ENCODE measurements at regions not wholly inside any gene's neighbourhood (a gene's known extent, or its start where the extent isn't known, plus 50 kb on each side); places are given as distances from the start of the nearest gene placed in this dataset.

DNA sequence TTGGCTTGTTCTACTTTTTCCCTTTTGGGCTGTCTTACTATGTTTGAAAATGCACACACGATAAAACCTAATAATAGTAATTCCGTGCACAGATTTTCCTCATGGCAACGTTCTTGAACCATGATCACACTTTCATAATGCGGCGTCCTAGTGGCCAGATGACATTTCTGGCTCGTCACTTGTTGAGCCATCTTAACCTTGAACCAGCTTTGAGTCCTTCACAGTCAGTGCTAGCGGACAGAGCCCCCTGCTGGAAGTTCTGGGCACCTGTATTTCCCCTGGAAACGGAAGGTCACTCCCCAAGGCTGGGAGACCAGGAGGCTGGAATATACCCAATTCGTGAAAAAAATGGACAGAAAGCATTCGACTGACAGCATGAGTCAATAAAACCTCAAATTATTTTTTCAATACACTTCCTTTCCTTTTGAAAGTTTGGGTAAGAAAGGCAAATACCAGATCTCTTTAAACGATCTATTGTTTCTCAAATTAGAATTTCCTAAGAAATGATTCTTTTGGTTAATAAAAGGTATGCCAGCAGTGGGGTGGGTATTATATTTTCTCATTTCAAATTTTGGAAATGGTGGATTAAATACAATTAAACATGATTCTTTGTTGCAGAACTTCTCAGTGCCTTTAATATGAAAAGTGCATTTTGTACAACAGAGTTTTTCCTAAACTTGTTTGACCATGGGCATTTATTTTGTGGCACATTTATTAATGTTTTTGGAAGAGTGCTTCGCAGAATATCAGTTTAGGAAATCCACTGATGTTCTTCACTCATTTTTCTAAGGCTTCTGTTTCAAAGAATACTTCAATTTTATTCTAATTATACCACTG lies 542.3 kb downstream of the QKI start:
- Histone ChIP-seq H3K27ac (no peak overlapping the region), H3K9me3 (ENCODE audit: low read depth, low read length) (no peaks in the 10 kb centered on the region), H3K36me3 (ENCODE audit: insufficient read depth, low read length) (no peaks in the 10 kb centered on the region), H3K9ac (ENCODE audit: insufficient read length) (no peak overlapping the region), H3K4me3 (no peak overlapping the region)
- DNase-seq (ENCODE audit: low read depth, low spot score) = no peak
- no peak for TF ChIP-seq FOXP2 (optimal IDR thresholded peaks at IDR 0.05; ENCODE audit: control extremely low read depth, extremely low read length, insufficient read depth)
- TF ChIP-seq EZH2 (IDR thresholded peaks at IDR 0.05) = no peak

DNA sequence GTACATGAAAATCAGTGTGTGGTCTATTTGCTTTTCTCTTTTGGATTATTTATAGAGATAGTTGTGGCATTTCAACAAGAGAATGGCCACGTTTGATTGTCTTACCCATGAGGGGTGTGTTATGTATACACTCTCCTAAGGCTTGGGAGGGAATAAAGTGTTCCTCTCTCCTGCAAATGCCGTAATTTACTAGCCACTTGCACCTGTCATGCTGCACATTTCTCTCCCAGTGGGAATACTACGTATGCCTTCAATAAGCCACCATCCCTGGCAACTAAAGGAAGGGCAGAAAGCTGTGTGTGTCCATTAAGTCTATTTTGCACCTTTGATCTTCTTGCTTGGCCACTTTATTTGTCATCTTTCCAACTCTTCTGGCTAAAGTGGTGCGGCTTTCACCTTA lies 541.2 kb downstream of the QKI start:
- H3K9me3 ChIP-seq (ENCODE audit: low read depth, low read length) = no peaks in the 10 kb centered on the region
- H3K9ac ChIP-seq (ENCODE audit: insufficient read length) = no peak overlapping the region
- no peak for TF ChIP-seq EZH2 (IDR thresholded peaks at IDR 0.05)
- TF ChIP-seq POLR2AphosphoS5 (IDR thresholded peaks at IDR 0.05; ENCODE audit: borderline replicate concordance, low read depth, low read length) = no peak
- no peak for TF ChIP-seq FOXP2 (optimal IDR thresholded peaks at IDR 0.05; ENCODE audit: control extremely low read depth, extremely low read length, insufficient read depth)
- no peak overlapping the region for H3K27ac ChIP-seq
- no peaks in the 10 kb centered on the region for H3K36me3 ChIP-seq (ENCODE audit: insufficient read depth, low read length)
- H3K4me3 ChIP-seq = no peak overlapping the region
- no peak for DNase-seq (ENCODE audit: low read depth, low spot score)

DNA sequence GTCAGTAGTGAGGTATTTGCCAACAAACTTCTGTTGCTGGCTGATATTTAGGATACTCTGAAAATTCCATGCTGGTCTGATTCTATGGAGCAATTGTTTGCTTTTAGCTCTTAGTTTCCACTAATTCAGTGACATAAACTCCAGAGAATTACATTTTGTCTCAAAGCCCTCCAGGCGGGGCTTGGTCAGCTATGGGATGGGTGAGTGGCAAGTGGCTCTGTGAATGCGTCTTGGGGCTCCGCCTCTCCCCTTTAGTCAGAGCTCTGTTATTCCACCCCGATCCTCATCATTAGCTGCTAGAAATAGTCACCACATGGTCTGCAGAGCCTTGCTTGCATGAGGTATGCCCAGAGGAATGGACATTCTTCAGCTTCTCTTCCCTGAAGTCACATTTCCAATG lies 540.6 kb downstream of the QKI start:
- Histone ChIP-seq H3K27ac (no peak overlapping the region), H3K9me3 (ENCODE audit: low read depth, low read length) (no peaks in the 10 kb centered on the region), H3K4me3 (no peak overlapping the region), H3K9ac (ENCODE audit: insufficient read length) (no peak overlapping the region), H3K36me3 (ENCODE audit: insufficient read depth, low read length) (no peaks in the 10 kb centered on the region)
- DNase-seq (ENCODE audit: low read depth, low spot score) = no peak
- TF ChIP-seq FOXP2 (optimal IDR thresholded peaks at IDR 0.05; ENCODE audit: control extremely low read depth, extremely low read length, insufficient read depth) (no peak), POLR2AphosphoS5 (IDR thresholded peaks at IDR 0.05; ENCODE audit: borderline replicate concordance, low read depth, low read length) (no peak), EZH2 (IDR thresholded peaks at IDR 0.05) (no peak)

DNA sequence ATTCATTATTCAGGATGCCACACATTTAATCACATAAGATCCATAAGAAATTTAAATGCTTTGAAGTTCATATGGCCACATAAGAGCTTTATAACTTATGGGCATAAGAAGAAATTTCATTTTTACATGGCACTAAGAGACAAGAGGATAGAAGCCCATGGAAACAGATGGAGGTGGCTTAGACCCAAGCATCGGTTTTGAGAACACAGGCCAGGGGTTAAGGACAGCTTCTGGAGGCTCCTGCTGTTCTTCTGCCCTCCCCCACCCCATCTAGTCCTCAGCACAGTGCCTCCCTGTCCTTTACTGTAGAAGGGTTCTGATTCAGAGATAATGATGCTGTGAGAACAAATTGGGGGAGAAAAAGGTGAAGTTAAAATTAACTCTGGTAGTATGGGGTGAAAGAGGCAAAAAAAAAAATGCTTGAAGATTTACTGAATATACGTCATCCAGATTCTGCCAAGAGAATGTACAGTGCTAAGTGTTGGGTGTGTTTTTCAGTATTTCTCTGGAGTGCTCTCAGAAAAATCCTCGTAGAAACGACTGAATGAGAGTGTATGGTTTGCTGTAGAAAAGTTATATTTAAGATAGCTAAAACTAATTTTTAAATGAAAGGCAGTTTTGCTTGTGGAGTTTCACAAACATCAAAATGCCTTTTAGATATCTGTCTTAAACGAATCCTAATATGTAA lies 539.7 kb downstream of the QKI start:
- no peak for TF ChIP-seq FOXP2 (optimal IDR thresholded peaks at IDR 0.05; ENCODE audit: control extremely low read depth, extremely low read length, insufficient read depth)
- no peak for TF ChIP-seq EZH2 (IDR thresholded peaks at IDR 0.05)
- TF ChIP-seq POLR2AphosphoS5 (IDR thresholded peaks at IDR 0.05; ENCODE audit: borderline replicate concordance, low read depth, low read length) = no peak
- Histone ChIP-seq H3K4me3 (no peak overlapping the region), H3K9me3 (ENCODE audit: low read depth, low read length) (no peaks in the 10 kb centered on the region), H3K27ac (no peak overlapping the region), H3K9ac (ENCODE audit: insufficient read length) (no peak overlapping the region), H3K36me3 (ENCODE audit: insufficient read depth, low read length) (no peaks in the 10 kb centered on the region)
- no peak for DNase-seq (ENCODE audit: low read depth, low spot score)

DNA sequence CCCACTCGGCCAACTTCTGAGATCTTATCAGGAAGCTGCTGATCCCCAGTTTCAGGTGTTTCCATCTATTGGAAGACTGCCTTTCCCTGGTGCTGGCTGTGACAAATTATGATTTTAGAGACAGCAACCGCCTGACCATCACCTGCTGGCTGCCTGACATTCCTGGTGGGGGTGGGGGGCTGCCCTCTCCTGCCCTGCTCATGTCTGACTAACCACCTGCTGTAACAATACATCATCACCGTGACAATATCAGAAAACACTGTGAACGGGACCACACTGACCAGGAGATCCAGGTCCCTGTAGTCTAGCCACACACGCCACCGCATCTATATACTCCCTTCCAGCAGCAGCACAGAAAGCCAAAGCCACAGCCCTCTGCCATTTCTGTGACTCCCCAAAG lies 537.5 kb downstream of the QKI start:
- Histone ChIP-seq H3K36me3 (ENCODE audit: insufficient read depth, low read length) (no peaks in the 10 kb centered on the region), H3K27ac (no peak overlapping the region), H3K9me3 (ENCODE audit: low read depth, low read length) (no peaks in the 10 kb centered on the region), H3K4me3 (no peak overlapping the region), H3K9ac (ENCODE audit: insufficient read length) (no peak overlapping the region)
- no peak for DNase-seq (ENCODE audit: low read depth, low spot score)
- TF ChIP-seq FOXP2 (optimal IDR thresholded peaks at IDR 0.05; ENCODE audit: control extremely low read depth, extremely low read length, insufficient read depth) (no peak), POLR2AphosphoS5 (IDR thresholded peaks at IDR 0.05; ENCODE audit: borderline replicate concordance, low read depth, low read length) (no peak), EZH2 (IDR thresholded peaks at IDR 0.05) (no peak)

DNA sequence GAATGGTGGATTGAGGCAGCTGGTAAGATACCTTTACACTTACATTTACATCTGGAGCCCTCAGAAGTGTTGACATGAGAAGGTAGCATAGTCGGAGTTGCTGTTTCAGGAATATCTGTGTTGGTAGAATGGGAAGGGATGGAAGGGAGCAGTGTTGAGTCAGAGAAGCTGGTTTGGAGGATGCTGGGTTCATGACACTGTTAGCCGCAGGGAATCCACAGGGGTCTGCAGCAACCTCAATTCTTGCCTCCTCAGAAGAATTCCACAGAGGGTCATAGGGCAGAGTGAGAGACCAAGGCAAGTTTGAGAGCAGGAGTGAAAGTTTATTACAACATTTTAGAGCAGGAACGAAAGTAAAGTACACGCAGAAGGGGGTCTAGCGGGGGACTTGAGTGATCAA lies 536.8 kb downstream of the QKI start:
- Histone ChIP-seq H3K4me3 (no peak overlapping the region), H3K36me3 (ENCODE audit: insufficient read depth, low read length) (no peaks in the 10 kb centered on the region), H3K9ac (ENCODE audit: insufficient read length) (no peak overlapping the region), H3K27ac (no peak overlapping the region), H3K9me3 (ENCODE audit: low read depth, low read length) (no peaks in the 10 kb centered on the region)
- DNase-seq (ENCODE audit: low read depth, low spot score) = no peak
- TF ChIP-seq POLR2AphosphoS5 (IDR thresholded peaks at IDR 0.05; ENCODE audit: borderline replicate concordance, low read depth, low read length) (no peak), EZH2 (IDR thresholded peaks at IDR 0.05) (no peak)

DNA sequence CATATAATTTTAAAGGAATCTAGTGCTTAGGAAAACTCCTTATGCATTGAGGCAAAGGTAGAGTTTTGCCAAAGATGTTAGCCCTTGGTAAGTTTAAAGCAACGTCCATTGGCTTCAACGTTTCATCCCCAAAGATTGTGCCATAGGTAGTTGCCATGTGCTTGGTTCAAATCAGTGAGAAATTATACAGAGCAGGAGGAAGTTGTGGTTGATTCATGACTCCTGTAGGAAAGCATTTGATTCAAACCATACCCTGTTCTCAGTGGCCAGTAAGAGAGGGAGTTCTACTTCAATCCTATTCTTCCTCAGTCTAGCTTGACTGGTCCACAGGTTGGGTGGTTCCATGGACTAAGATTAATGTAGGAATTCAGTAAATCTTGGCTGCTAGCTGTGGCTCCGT lies 535.6 kb downstream of the QKI start:
- TF ChIP-seq FOXP2 (optimal IDR thresholded peaks at IDR 0.05; ENCODE audit: control extremely low read depth, extremely low read length, insufficient read depth) (no peak), POLR2AphosphoS5 (IDR thresholded peaks at IDR 0.05; ENCODE audit: borderline replicate concordance, low read depth, low read length) (no peak), EZH2 (IDR thresholded peaks at IDR 0.05) (no peak)
- H3K36me3 ChIP-seq (ENCODE audit: insufficient read depth, low read length) = no peaks in the 10 kb centered on the region
- H3K9me3 ChIP-seq (ENCODE audit: low read depth, low read length) = no peaks in the 10 kb centered on the region
- DNase-seq (ENCODE audit: low read depth, low spot score) = no peak
- no peak overlapping the region for H3K9ac ChIP-seq (ENCODE audit: insufficient read length)
- no peak overlapping the region for H3K27ac ChIP-seq
- H3K4me3 ChIP-seq = no peak overlapping the region

DNA sequence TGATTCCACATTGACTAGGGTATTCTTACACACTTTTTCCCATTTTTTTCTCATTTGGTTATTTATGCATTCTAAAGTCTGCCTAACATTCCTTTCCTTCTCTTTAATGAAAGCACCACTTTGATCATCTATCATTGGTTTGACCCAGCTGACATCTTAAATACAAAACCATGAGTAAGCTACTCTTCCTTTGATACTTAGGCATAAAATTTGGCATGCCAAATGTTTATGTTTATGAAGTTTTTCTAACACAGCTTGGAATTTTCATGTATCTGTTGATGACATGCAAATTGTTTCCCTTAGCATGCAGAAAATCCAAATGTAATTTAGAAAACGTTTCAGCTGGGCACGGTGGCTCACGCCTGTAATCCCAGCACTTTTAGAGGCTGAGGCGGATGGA lies 534.9 kb downstream of the QKI start:
- H3K36me3 ChIP-seq (ENCODE audit: insufficient read depth, low read length) = no peaks in the 10 kb centered on the region
- no peak overlapping the region for H3K4me3 ChIP-seq
- H3K9me3 ChIP-seq (ENCODE audit: low read depth, low read length) = no peaks in the 10 kb centered on the region
- no peak overlapping the region for H3K9ac ChIP-seq (ENCODE audit: insufficient read length)
- H3K27ac ChIP-seq = no peak overlapping the region
- no peak for TF ChIP-seq FOXP2 (optimal IDR thresholded peaks at IDR 0.05; ENCODE audit: control extremely low read depth, extremely low read length, insufficient read depth)
- no peak for TF ChIP-seq POLR2AphosphoS5 (IDR thresholded peaks at IDR 0.05; ENCODE audit: borderline replicate concordance, low read depth, low read length)
- no peak for TF ChIP-seq EZH2 (IDR thresholded peaks at IDR 0.05)
- no peak for DNase-seq (ENCODE audit: low read depth, low spot score)
